ENCODE measurements at regions not wholly inside any gene's neighbourhood (a gene's known extent, or its start where the extent isn't known, plus 50 kb on each side); places are given as distances from the start of the nearest gene placed in this dataset.

DNA sequence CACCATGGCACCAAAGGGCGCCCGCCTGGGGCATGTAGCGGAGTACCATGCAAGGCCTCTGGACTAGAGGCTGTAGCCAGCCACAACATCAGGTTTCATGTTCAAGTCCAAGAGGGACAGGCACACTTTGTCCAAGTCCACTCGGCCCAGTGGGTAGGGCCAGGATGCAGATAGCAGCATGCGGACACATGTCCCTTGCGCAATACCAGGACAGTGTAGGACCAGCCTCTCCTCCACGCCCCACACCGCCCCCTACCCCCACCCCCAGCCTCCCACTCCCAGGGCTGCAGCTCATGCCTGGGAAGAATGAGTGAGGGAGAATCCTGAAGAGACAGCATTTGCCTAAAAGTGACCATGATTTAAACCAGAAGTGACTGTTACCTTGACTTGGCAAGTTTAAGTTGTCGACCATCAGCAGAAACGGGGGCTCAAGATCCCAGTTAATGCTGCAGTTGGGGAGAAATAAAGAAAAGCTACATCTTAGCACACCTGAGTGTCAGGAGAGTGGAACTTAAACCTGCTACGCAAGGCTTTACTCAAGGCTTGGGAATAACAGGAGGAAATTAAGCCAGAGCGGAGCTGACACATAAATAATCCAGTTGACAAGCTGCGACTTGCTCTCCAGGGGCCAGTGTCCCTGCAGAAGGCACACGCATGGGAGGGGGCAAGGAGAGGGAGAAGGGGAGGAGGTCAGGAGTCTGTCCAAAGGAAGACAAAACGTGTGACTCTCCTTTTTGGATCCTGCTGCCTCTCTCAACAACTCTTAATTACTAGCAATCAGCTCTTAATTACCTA, 221.7 kb downstream of the BCOR start:
- DNase-seq: no peak

- DNase-seq: no peak
Measured at GRCh38 chrX:39877905-39878304, 219.9 kb downstream of the BCOR start.

- no peak for DNase-seq
Measured at GRCh38 chrX:39883666-39884065, 214.1 kb downstream of the BCOR start.

DNA sequence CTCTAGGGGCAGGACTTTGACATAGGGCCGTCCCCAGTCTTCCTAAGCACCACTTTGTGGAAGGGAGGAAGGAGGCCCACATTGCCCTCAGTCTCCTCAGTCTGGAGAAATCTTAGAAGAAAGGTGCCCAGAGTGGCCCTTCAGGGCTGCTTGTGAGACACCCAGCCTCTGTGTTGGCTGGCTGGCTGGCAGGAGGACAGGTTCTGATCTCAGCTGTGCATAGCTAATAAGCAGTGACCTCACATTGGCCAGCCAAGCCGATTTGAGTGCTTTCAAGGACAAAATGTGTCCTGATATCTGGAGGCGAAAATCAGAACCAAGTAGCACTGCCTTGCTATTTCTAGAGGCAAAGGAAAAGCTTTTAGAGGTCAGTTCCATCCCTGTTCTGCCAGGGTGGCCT, 211.5 kb downstream of the BCOR start:
- no peak for DNase-seq

DNA sequence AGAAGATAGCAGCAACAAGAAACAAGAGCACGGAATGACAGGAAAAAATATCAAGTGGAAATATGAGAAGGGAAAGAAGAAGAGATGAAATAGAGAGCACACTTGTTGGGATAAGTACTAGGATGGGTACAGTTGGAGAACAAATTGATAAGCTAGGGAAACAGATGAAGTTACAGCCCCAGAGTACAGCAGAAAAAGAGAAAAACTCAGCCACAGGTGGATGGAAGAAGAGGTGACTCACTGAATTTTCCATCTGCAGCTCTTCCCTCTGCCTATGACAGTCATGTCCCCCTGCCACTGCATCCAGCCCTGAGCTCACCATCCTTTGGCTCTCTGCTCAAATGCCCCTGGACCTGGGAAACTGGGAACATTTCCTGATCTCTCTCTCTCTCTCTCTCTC, 209.0 kb downstream of the BCOR start:
- no peak for DNase-seq

GRCh38 chrX:39889704-39890103, 208.1 kb downstream of the BCOR start:
- no peak for DNase-seq

GRCh38 chrX:39890807-39891206, 207.0 kb downstream of the BCOR start:
- no peak for DNase-seq

- DNase-seq: no peak
Measured at GRCh38 chrX:39891781-39892180, 206.0 kb downstream of the BCOR start.

DNA sequence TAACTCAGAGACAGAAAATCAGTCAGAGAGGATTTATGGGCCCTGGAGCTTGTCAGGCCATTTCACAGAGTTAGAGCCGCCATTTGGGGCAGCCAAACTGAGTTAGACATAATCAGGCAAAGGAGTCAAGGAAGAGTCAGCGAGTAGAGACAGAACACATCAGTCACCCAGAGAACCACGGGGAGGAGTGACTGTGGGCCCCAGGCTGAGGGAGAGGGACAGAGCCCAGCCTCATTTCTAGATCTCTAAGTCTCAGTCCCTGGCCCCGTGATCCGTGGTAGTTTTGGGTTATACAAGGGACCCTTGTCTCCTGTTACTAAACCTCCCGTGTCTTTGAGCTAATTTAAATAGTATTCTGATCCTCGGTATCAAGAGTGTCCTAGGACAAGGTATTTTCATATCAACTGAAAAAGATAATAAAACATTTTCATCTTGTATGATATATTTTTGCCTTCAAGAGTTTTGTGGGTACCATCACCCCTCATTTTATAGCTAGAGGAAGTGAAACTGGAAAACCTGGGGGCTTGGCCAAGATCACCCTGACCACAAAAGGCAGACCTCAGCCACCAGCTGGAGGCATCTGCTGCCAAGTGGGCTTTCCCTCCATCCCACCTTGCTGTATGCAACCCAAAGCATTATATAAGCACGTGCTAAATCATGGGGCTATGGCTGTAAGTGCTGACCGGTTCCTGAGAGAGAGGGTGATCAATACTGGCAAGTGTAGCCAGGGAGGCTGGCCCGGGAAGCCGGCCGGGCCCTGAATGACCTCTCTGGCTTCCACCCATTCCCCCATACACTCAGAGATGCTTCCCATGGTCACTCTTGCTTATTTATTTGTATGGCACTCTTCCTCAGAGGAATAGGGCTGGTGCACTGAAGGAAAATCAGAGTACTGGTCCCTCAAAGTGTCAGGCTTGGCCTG, 204.1 kb downstream of the BCOR start:
- no peak for DNase-seq

DNA sequence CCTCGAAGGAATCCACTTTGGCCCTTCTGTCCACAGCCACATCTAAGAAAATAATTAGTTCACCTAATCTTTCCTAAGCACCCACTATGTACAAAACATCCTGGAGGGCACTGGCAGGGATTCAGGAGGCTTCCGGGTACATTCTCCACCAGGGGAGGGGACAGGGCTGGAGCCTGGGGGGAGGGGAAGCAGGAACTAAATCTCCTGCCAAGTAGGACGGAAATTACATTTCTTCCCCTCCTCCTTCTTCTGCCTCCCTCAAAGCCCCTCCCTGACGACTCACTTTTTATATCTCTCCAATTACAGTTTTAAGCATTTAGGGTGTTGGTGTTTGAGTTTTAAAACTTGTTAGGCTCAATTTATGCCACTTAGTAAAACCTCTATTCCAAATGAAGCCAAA, 203.1 kb downstream of the BCOR start:
- DNase-seq: no peak

DNA sequence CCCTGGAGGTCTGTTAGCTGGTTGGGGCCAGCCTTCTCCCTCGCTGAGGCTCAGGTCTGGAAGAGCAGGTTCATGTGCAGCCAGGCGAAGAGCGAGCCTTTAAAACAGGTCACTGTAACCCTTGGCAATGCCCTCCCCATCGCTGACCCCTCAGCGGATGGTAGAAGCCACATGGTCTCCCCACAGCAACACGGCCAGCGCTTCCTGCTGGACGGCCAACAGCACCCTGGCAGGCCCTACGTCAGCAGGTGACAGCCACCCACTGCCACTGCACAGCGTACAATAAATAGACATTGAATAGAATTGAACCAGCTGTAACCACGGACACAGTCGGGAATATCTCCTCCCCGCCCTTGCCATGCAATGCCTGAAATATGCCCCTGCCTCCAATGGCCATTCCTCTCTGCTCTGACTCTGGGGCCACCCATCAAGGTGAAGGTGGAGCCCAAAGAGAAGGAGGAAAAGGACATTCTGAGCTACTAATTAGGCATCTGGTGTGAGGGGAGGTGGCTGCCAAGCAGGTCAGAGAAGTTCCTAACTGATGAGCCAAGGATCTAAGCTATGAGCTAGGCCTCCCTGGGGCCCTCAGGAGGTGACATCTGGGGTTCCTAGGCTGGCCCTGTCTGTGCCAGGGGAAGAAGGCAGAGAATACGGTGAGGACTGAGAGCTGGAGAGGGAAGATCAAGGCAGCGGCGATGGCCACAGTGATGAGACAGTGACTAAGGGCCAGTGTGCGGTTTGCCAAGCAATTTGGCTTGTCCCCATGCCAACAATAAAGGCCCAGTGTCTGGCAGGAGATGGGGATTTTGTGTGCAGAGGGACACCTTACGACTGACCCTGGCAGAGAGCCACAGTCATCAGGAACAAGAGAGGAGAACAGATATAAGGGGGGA, 202.3 kb downstream of the BCOR start:
- DNase-seq: no peak

GRCh38 chrX:39896951-39897740, 200.6 kb downstream of the BCOR start:
- peak; percentile 50 for DNase-seq

DNA sequence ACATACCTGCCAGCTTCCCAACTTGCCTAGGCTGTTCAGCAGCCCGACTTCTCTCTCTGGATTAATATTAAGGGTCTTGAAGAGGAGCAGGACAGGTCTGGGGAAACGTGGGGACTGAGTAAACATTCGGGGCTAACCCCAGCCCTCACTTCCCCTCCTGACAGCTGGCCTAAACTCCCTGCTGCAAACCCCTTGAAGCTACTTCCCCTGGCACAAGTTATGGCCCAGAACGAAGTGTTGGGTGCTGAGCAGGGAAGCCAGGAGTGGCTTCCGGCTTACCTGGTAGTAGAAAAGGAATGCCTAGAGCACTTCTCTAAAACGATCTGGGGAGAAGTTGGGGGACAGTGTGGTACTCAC, 200.0 kb downstream of the BCOR start:
- DNase-seq: no peak

GRCh38 chrX:39898147-39898546, 199.6 kb downstream of the BCOR start:
- DNase-seq: no peak

DNA sequence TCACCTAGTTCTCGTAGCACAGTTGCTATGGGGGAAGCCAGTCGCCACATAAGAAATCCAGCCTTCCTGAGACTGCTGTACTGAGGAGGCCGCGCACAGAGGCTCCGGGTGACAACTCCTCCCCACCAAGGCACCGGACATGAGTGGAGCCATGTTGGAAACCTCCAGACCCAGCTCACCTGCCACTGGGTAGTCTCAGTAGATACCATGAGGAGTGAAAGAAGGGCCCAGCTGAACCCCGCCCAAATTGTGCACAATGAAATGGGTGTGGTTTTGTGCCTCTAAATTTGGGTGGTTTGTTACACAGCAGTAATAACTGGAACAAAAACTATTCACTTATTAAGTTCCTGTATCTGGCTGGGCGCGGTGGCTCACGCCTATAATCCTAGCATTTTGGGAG, 198.7 kb downstream of the BCOR start:
- DNase-seq: no peak

- peak; percentile 88 for DNase-seq
Measured at GRCh38 chrX:39899856-39900776, 197.6 kb downstream of the BCOR start.

GRCh38 chrX:39900777-39901170, 197.0 kb downstream of the BCOR start:
- peak; percentile 88 for DNase-seq

DNA sequence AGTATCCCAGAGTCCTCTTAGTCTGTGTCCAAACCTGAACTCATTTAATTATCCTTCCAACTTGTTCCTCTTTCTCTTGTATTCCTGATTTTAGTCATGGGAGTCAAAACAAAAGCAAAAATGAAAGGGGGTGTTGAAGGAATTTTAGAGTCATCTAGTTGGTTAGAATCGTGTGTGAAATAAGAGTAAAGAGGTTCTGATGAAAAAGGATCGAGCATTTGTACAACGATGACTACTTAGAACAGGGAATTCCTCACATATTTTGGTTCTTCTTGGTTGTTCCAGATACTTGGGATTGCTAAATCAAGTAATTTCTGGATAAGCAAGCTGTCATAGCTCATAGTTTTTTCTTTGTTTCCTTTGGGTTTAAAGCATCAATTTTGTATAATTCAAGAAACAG, 194.4 kb downstream of the BCOR start:
- no peak for DNase-seq

DNA sequence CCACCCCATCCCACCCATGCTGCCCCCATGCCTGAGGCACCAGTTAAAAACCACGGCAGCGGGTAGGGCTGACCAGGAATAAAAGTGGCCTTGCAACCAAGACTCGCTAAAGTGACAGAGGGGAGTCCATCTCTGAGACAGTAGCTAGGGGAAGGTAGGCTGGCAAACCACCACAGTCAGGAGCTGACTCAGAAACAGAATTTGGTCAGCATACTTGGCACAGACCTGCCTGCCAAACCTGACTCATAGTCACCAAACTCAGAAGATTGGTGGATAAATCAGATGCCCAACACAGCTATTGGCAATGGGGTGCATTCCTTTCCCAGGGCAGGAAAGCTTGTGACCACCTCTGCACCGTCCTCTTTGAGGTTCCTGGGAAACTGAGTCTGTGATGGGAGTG, 193.8 kb downstream of the BCOR start:
- DNase-seq: no peak

- DNase-seq: no peak
Measured at GRCh38 chrX:39904816-39905537, 192.8 kb downstream of the BCOR start.

DNA sequence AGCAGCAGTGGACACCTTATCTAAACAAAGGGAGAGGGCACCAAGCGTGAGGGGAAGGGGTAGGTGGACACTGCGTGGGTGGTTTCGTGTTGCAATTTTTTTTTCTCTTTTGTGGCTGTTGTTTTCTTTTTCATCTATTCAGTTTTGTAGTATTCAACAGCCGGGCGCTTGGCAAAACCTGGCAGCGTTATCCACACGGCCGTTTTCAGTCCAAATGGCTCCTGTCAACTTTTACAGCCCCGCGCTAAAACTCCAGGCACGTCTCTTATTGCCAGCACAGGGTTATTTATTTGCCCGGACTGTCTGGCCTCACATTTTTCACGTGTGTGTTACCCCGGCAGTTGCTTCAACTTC, 192.2 kb downstream of the BCOR start:
- no peak for DNase-seq
